ENCODE measurements at regions not wholly inside any gene's neighbourhood (a gene's known extent, or its start where the extent isn't known, plus 50 kb on each side); places are given as distances from the start of the nearest gene placed in this dataset.

DNA sequence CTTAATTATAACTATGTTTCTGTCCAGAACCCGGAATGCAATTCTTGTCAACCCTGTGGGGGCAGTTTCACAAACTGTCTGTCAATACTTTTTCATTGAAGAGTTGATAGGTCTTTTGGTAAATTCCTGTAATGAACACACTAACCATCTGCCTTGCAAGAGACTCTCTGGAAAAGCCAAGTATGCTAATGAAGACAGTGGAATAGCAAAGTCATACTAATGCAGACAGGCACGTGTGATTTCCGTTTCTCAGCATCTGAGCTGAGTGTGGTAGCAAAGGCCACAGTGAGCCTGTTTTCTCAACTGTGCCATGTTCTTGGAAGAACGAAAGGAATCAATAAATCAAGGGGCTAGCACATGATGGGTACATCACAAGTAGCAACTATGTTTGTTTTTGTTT lies 494.1 kb upstream of the NRP1 start:
- H3K4me3 ChIP-seq (replicated peaks; ENCODE audit: low read depth, low read length) = no peak overlapping the region
- no peak for DNase-seq (ENCODE audit: extremely low read depth, low read depth)
- TF ChIP-seq, protein P1, sequence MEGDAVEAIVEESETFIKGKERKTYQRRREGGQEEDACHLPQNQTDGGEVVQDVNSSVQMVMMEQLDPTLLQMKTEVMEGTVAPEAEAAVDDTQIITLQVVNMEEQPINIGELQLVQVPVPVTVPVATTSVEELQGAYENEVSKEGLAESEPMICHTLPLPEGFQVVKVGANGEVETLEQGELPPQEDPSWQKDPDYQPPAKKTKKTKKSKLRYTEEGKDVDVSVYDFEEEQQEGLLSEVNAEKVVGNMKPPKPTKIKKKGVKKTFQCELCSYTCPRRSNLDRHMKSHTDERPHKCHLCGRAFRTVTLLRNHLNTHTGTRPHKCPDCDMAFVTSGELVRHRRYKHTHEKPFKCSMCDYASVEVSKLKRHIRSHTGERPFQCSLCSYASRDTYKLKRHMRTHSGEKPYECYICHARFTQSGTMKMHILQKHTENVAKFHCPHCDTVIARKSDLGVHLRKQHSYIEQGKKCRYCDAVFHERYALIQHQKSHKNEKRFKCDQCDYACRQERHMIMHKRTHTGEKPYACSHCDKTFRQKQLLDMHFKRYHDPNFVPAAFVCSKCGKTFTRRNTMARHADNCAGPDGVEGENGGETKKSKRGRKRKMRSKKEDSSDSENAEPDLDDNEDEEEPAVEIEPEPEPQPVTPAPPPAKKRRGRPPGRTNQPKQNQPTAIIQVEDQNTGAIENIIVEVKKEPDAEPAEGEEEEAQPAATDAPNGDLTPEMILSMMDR (IDR thresholded peaks at IDR 0.05; ENCODE audit: low read depth, low read length, missing control alignments) = no peak

DNA sequence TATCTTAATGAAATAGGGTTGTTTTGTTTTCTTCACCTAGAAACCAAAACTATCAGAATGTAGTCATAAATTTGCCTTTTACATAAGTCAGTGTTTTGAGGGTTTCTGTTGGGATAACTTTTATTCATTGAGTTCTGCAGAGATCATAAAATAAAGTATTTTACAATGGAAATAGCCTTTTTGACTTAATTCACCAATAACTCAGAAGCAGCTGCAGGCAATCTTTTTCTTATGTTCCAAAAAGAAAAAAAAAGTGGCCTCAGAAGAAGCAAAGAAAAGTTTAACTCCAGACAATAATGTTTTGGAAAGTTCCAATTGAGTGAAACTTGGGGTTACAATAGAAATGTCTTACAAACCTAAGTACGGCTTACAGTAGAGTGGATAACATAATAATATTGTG lies 491.7 kb upstream of the NRP1 start:
- H3K4me3 ChIP-seq (replicated peaks; ENCODE audit: low read depth, low read length) = no peak overlapping the region
- TF ChIP-seq, protein P1 (IDR thresholded peaks at IDR 0.05; ENCODE audit: low read depth, low read length, missing control alignments) = no peak
- DNase-seq (ENCODE audit: extremely low read depth, low read depth) = no peak

DNA sequence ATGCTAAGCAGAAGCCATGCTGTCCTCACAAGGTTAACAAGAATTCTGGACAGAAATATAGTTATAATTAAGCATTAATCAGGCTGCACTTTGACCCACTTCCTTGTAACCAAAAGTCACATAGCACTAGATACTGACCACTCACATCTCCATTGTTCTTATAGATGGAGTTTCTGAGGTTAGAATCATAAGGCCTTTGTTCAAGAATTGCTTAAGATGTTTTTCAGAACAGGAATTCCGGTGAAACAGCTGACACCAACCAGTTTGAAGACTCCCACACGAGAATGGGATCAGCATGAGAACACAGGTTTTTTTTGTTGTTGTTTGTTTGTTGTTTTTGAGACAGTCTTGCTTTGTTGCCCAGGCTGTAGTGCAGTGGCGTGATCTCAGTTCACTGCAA lies 488.3 kb upstream of the NRP1 start:
- TF ChIP-seq, protein P1 (IDR thresholded peaks at IDR 0.05; ENCODE audit: low read depth, low read length, missing control alignments) = no peak
- no peak for DNase-seq (ENCODE audit: extremely low read depth, low read depth)
- no peak overlapping the region for H3K4me3 ChIP-seq (replicated peaks; ENCODE audit: low read depth, low read length)

DNA sequence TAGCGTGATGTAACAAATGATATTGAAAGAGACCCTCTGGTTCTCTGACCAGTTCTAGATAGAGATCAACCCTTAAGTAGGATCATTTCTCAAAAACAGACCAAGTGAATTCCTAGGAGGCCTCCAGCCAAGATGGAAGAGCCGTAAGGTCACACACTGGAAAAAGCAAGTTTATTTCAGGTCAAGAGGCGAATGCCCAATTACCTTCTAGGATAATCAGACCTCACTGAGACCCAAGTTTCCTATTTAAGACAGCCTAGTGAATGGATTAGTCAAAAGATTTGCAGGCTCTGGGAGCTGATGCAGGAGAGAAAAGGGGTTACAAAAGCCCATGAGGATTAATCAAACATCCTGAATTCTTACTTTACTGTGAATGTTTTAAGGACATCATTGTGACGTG lies 486.1 kb upstream of the NRP1 start:
- TF ChIP-seq, protein P1 (IDR thresholded peaks at IDR 0.05; ENCODE audit: low read depth, low read length, missing control alignments) = no peak
- no peak for DNase-seq (ENCODE audit: extremely low read depth, low read depth)
- no peak overlapping the region for H3K4me3 ChIP-seq (replicated peaks; ENCODE audit: low read depth, low read length)

DNA sequence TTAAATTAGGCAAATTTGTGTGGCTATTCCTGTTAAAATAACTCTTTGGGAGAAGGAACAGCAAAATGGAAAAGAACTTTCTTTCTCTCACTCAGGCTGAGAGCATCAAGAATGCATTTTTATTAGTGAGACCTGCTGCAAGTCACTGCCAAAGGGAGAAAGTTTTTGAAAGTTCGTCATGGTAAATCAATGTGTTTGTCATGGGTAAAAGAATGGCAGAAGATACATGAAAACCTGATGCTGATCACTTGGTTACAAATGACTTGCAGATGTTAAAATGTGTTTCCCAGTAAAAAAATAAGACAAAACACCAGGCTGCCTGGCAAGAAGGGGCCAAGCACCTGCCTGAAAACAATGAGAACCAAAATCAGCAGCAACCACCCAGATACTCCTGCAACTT lies 484.7 kb upstream of the NRP1 start:
- DNase-seq (ENCODE audit: extremely low read depth, low read depth) = peak; percentile 24
- H3K4me3 ChIP-seq (replicated peaks; ENCODE audit: low read depth, low read length) = no peak overlapping the region
- TF ChIP-seq, protein P1 (IDR thresholded peaks at IDR 0.05; ENCODE audit: low read depth, low read length, missing control alignments) = no peak

DNA sequence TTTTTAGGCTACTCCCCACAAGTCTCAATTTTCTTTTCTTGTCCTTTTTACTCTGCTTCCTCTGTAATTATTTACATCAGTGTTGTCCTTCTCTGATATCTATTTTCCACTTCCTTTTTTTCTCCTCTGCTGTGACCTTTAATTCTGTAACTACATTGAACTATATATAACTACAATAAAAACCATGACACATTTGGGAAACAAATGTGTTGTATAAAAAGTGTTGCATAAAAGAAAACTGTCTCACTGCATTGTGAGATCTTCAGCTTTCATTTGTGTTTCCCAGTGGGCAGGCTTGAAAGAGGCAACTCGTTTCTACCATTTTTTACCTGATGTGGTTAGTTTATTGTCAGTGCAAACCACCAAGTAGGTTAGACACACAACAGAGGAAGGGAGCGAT lies 483.9 kb upstream of the NRP1 start:
- TF ChIP-seq, protein P1 (IDR thresholded peaks at IDR 0.05; ENCODE audit: low read depth, low read length, missing control alignments) = no peak
- DNase-seq (ENCODE audit: extremely low read depth, low read depth) = no peak
- no peak overlapping the region for H3K4me3 ChIP-seq (replicated peaks; ENCODE audit: low read depth, low read length)

DNA sequence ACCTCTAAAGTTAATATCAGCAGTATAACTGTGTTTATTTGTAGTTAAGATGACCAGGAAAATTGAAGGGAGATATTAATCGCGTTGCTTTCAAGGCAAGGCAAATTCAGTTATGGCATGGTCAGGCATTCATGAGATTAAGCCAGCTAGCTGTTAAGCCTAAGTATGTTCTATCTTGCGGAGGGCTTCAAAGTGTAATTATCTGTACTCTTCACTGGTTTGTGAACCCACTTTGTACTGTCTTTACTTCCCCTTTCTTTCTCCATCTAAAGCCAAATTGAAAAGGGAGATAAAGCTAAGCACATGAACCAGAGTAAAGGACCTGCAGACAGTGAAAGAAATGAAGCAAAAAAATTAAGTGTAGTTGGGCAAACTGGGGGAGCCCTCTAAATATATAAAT lies 483.1 kb upstream of the NRP1 start:
- no peak for DNase-seq (ENCODE audit: extremely low read depth, low read depth)
- H3K4me3 ChIP-seq (replicated peaks; ENCODE audit: low read depth, low read length) = no peak overlapping the region
- TF ChIP-seq, protein P1 (IDR thresholded peaks at IDR 0.05; ENCODE audit: low read depth, low read length, missing control alignments) = no peak
